K562 (cell line): ENCODE measurements at regions not wholly inside any gene's neighbourhood (a gene's known extent, or its start where the extent isn't known, plus 50 kb on each side); places are given as distances from the start of the nearest gene placed in this dataset.

ENCODE experiments used
- CBFA2T2 ChIP-seq: fragments of 450-650 bp; conservative IDR thresholded peaks from 2 replicates; pipeline ENCODE4 v1.6.1; 2017; ENCODE audit warnings: mild to moderate bottlenecking
- CBX5 ChIP-seq: IDR thresholded peaks from 2 replicates; pipeline ENCODE4 v1.6.1; 2014; ENCODE audit warnings: low read depth, borderline replicate concordance
- CEBPB ChIP-seq: fragments of 450-650 bp; IDR thresholded peaks from 2 replicates; pipeline ENCODE4 v1.6.1; 2016; ENCODE audit warnings: missing genetic modification characterization, missing compliant biosample characterization
- CTCF ChIP-seq, 3 experiments: IDR thresholded peaks in 2 of 3; conservative IDR thresholded peaks in 1 of 3; 2 replicates each; pipeline ENCODE4 v1.5.1; 2011 to 2012; ENCODE audit warnings: low read length in 3 of 3, mild to moderate bottlenecking in 3 of 3, control low read depth in 2 of 3, improper control_type of control experiment in 1 of 3, inconsistent platforms in 1 of 3, low read depth in 1 of 3, mixed read lengths in 1 of 3, moderate library complexity in 1 of 3; ENCODE audit not compliant: insufficient read depth in 2 of 3
- EP300 ChIP-seq: IDR thresholded peaks from 2 replicates; pipeline ENCODE4 v1.6.1; 2012; ENCODE audit warnings: low read length, improper control_type of control experiment
- FUS ChIP-seq: fragments of 200-400 bp; formaldehyde crosslinking; optimal IDR thresholded peaks from 2 replicates; pipeline ENCODE3; 2017; ENCODE audit warnings: low read depth, low read length
- NFE2 ChIP-seq: IDR thresholded peaks from 2 replicates; pipeline ENCODE4 v1.6.1; 2014; ENCODE audit warnings: antibody characterized with exemption, low read depth
- UBTF ChIP-seq, 2 experiments: IDR thresholded peaks; 2 replicates each; pipeline ENCODE4 v1.6.1; 2012; ENCODE audit warnings: improper control_type of control experiment in 2 of 2, low read depth in 2 of 2, low read length in 2 of 2, borderline replicate concordance in 1 of 2

GRCh38 chr2:733495-733894 lies 56.3 kb upstream of the TMEM18 start:
- TF ChIP-seq EP300 (no peak), FUS (no peak), CBFA2T2 (no peak), CTCF (IDR thresholded peaks at IDR 0.05 in 2 of 3, conservative IDR thresholded peaks at IDR 0.05 in 1 of 3; ENCODE audit: insufficient read depth in 2 of 3, low read depth in 1 of 3, low read length in 3 of 3) (no peak), NFE2 (no peak), CEBPB (no peak), CBX5 (no peak), UBTF (IDR thresholded peaks at IDR 0.05; ENCODE audit: borderline replicate concordance in 1 of 2, low read depth in 2 of 2, low read length in 2 of 2) (no peak)
